ENCODE measurements at regions not wholly inside any gene's neighbourhood (a gene's known extent, or its start where the extent isn't known, plus 50 kb on each side); places are given as distances from the start of the nearest gene placed in this dataset.

- no peak for TF ChIP-seq CTCF (conservative IDR thresholded peaks at IDR 0.05; ENCODE audit: low read length)
- TF ChIP-seq EZH2phosphoT487 (IDR thresholded peaks at IDR 0.05; ENCODE audit: borderline replicate concordance, low read depth, low read length): no peak
- intact Hi-C loops (cut with micrococcal nuclease; ENCODE audit: unreplicated experiment): no loop called here
- Histone ChIP-seq H3K4me2 (ENCODE audit: low read length) (no peak overlapping the region), H2AFZ (ENCODE audit: low read length) (no peak overlapping the region), H3K27ac (ENCODE audit: low read depth, low read length, poor library complexity, severe bottlenecking) (no peak overlapping the region), H4K20me1 (ENCODE audit: insufficient read depth, low read length) (no peaks in the 10 kb centered on the region), H3K4me1 (ENCODE audit: insufficient read depth, low read length, poor library complexity, severe bottlenecking) (no peaks in the 10 kb centered on the region), H3K9me2 (ENCODE audit: insufficient read depth, low read length) (no peaks in the 10 kb centered on the region), H3K79me2 (ENCODE audit: insufficient read depth, low read depth, low read length) (no peaks in the 10 kb centered on the region), H3K9me3 (ENCODE audit: low read length) (no peaks in the 10 kb centered on the region), H3K4me3 (ENCODE audit: low read depth, low read length, poor library complexity, severe bottlenecking) (no peak overlapping the region), H3K36me3 (ENCODE audit: insufficient read depth, low read length) (no peaks in the 10 kb centered on the region)
- DNase-seq (ENCODE audit: low spot score): no peak
- POLR2A ChIA-PET: no interaction called here
- CTCF ChIA-PET (ENCODE audit: unreplicated experiment): no interaction called here
- no TSS peak for BruUV-seq (replicated peaks)
Measured at GRCh38 chr15:45834622-45835021, 199.8 kb downstream of the SQOR start.

- TF ChIP-seq CTCF (conservative IDR thresholded peaks at IDR 0.05; ENCODE audit: low read length) (no peak), EZH2phosphoT487 (IDR thresholded peaks at IDR 0.05; ENCODE audit: borderline replicate concordance, low read depth, low read length) (no peak)
- Histone ChIP-seq H2AFZ (ENCODE audit: low read length) (no peak overlapping the region), H3K27ac (ENCODE audit: low read depth, low read length, poor library complexity, severe bottlenecking) (no peak overlapping the region), H3K9me3 (ENCODE audit: low read length) (no peaks in the 10 kb centered on the region), H4K20me1 (ENCODE audit: insufficient read depth, low read length) (no peaks in the 10 kb centered on the region), H3K4me3 (ENCODE audit: low read depth, low read length, poor library complexity, severe bottlenecking) (no peak overlapping the region), H3K4me1 (ENCODE audit: insufficient read depth, low read length, poor library complexity, severe bottlenecking) (no peaks in the 10 kb centered on the region), H3K79me2 (ENCODE audit: insufficient read depth, low read depth, low read length) (no peaks in the 10 kb centered on the region), H3K36me3 (ENCODE audit: insufficient read depth, low read length) (no peaks in the 10 kb centered on the region), H3K4me2 (ENCODE audit: low read length) (no peak overlapping the region), H3K9me2 (ENCODE audit: insufficient read depth, low read length) (no peaks in the 10 kb centered on the region)
- BruUV-seq (replicated peaks): no TSS peak
- ChIA-PET POLR2A (interaction anchor here (1.0 kb wide), 1 partner anchor 9 kb away, joined by 3 read pairs; no protein-coding TSS in a partner anchor), CTCF (ENCODE audit: unreplicated experiment) (no interaction called here)
- DNase-seq (ENCODE audit: low spot score): no peak
- intact Hi-C loops (cut with micrococcal nuclease; ENCODE audit: unreplicated experiment): no loop called here
Measured at GRCh38 chr15:45842151-45842550, 207.3 kb downstream of the SQOR start.

GRCh38 chr15:45847645-45848044 lies 212.8 kb downstream of the SQOR start:
- CTCF ChIA-PET (ENCODE audit: unreplicated experiment): interaction anchor here (0.6 kb wide), 1 partner anchor 1363 kb away, joined by 3 read pairs; no protein-coding TSS in a partner anchor
- Histone ChIP-seq H3K9me2 (ENCODE audit: insufficient read depth, low read length) (no peaks in the 10 kb centered on the region), H3K4me2 (ENCODE audit: low read length) (no peak overlapping the region), H3K79me2 (ENCODE audit: insufficient read depth, low read depth, low read length) (no peaks in the 10 kb centered on the region), H2AFZ (ENCODE audit: low read length) (no peak overlapping the region), H4K20me1 (ENCODE audit: insufficient read depth, low read length) (no peaks in the 10 kb centered on the region), H3K4me3 (ENCODE audit: low read depth, low read length, poor library complexity, severe bottlenecking) (no peak overlapping the region), H3K36me3 (ENCODE audit: insufficient read depth, low read length) (no peaks in the 10 kb centered on the region), H3K9me3 (ENCODE audit: low read length) (no peaks in the 10 kb centered on the region), H3K27ac (ENCODE audit: low read depth, low read length, poor library complexity, severe bottlenecking) (no peak overlapping the region), H3K4me1 (ENCODE audit: insufficient read depth, low read length, poor library complexity, severe bottlenecking) (no peaks in the 10 kb centered on the region)
- DNase-seq (ENCODE audit: low spot score): no peak
- BruUV-seq (replicated peaks): no TSS peak
- intact Hi-C loops (cut with micrococcal nuclease; ENCODE audit: unreplicated experiment): no loop called here
- POLR2A ChIA-PET: no interaction called here
- no peak for TF ChIP-seq CTCF (conservative IDR thresholded peaks at IDR 0.05; ENCODE audit: low read length)
- no peak for TF ChIP-seq EZH2phosphoT487 (IDR thresholded peaks at IDR 0.05; ENCODE audit: borderline replicate concordance, low read depth, low read length)

Data from OCI-LY7 (cell line).